SK-N-SH (cell line): ENCODE measurements at regions not wholly inside any gene's neighbourhood (a gene's known extent, or its start where the extent isn't known, plus 50 kb on each side); places are given as distances from the start of the nearest gene placed in this dataset.

Experiments used
- FOXJ3 ChIP-seq: sonication (generic); formaldehyde crosslinking; IDR thresholded peaks from 2 replicates; pipeline ENCODE4 v1.5.1; 2020; ENCODE audit warnings: mild to moderate bottlenecking, missing genetic modification reagents
- JUND ChIP-seq: IDR thresholded peaks from 2 replicates; pipeline ENCODE4 v1.4.0; 2012
- MAX ChIP-seq: IDR thresholded peaks from 2 replicates; pipeline ENCODE4 v1.4.0; 2012; ENCODE audit warnings: low read depth
- POLR2AphosphoS5 ChIP-seq: IDR thresholded peaks from 2 replicates; pipeline ENCODE4 v1.6.1; 2012; ENCODE audit warnings: low read depth, low read length
- RAD21 ChIP-seq: IDR thresholded peaks from 2 replicates; pipeline ENCODE4 v1.6.1; 2012; ENCODE audit warnings: mild to moderate bottlenecking, low read length
- RFX5 ChIP-seq: IDR thresholded peaks from 2 replicates; pipeline ENCODE4 v1.6.1; 2012; ENCODE audit warnings: mild to moderate bottlenecking, improper control_type of control experiment, low read length
- SIN3A ChIP-seq: IDR thresholded peaks from 2 replicates; pipeline ENCODE4 v1.6.1; 2012; ENCODE audit warnings: low read depth, mild to moderate bottlenecking, low read length, moderate library complexity, borderline replicate concordance
- SMC3 ChIP-seq: IDR thresholded peaks from 2 replicates; pipeline ENCODE4 v1.6.1; 2012; ENCODE audit warnings: low read depth, low read length, improper control_type of control experiment
- TF ChIP-seq, protein P1 (sequence below): fragments of 200-600 bp; sonication (generic); IDR thresholded peaks from 2 replicates; pipeline ENCODE4 v1.6.1; 2017; ENCODE audit warnings: antibody characterized with exemption, mild to moderate bottlenecking, moderate library complexity
- TF ChIP-seq, protein P2 (sequence below): IDR thresholded peaks from 2 replicates; pipeline ENCODE4 v1.4.0; 2012; ENCODE audit warnings: low read depth, borderline replicate concordance
- TF ChIP-seq, protein P3 (sequence below): fragments of 150-350 bp; IDR thresholded peaks from 2 replicates; pipeline ENCODE4 v1.6.1; 2017; ENCODE audit warnings: antibody characterized with exemption, low read length, low read depth, borderline replicate concordance

DNA sequence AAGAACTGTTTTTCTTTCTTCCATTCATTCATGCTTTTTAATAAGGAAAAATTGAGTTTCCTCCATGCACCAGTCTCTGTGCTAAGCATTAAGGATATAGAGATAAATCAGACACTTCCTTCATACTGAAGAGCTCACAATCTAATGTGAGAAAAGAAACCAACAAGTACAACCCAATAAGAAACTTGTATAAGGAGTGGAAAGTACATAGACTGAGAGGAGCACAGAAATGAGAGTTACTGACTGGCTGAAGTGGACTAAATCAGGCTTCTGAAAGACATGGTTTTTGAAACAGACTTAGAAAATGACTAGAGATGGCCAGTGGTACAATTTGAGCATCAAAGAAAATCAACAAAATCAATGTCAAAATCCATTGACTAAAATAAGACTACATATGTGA is 524.4 kb downstream of the PLPP3 start:
- TF ChIP-seq, protein P1, sequence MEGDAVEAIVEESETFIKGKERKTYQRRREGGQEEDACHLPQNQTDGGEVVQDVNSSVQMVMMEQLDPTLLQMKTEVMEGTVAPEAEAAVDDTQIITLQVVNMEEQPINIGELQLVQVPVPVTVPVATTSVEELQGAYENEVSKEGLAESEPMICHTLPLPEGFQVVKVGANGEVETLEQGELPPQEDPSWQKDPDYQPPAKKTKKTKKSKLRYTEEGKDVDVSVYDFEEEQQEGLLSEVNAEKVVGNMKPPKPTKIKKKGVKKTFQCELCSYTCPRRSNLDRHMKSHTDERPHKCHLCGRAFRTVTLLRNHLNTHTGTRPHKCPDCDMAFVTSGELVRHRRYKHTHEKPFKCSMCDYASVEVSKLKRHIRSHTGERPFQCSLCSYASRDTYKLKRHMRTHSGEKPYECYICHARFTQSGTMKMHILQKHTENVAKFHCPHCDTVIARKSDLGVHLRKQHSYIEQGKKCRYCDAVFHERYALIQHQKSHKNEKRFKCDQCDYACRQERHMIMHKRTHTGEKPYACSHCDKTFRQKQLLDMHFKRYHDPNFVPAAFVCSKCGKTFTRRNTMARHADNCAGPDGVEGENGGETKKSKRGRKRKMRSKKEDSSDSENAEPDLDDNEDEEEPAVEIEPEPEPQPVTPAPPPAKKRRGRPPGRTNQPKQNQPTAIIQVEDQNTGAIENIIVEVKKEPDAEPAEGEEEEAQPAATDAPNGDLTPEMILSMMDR, result no peak
- TF ChIP-seq RAD21 (no peak), MAX (no peak), JUND (no peak), RFX5 (no peak), POLR2AphosphoS5 (no peak), SMC3 (no peak), SIN3A (no peak), FOXJ3 (CRISPR knock-in tag) (no peak)
- TF ChIP-seq, protein P2, sequence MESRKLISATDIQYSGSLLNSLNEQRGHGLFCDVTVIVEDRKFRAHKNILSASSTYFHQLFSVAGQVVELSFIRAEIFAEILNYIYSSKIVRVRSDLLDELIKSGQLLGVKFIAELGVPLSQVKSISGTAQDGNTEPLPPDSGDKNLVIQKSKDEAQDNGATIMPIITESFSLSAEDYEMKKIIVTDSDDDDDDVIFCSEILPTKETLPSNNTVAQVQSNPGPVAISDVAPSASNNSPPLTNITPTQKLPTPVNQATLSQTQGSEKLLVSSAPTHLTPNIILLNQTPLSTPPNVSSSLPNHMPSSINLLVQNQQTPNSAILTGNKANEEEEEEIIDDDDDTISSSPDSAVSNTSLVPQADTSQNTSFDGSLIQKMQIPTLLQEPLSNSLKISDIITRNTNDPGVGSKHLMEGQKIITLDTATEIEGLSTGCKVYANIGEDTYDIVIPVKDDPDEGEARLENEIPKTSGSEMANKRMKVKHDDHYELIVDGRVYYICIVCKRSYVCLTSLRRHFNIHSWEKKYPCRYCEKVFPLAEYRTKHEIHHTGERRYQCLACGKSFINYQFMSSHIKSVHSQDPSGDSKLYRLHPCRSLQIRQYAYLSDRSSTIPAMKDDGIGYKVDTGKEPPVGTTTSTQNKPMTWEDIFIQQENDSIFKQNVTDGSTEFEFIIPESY, result no peak
- TF ChIP-seq, protein P3, sequence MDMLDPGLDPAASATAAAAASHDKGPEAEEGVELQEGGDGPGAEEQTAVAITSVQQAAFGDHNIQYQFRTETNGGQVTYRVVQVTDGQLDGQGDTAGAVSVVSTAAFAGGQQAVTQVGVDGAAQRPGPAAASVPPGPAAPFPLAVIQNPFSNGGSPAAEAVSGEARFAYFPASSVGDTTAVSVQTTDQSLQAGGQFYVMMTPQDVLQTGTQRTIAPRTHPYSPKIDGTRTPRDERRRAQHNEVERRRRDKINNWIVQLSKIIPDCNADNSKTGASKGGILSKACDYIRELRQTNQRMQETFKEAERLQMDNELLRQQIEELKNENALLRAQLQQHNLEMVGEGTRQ, result no peak
